ENCODE measurements at regions not wholly inside any gene's neighbourhood (a gene's known extent, or its start where the extent isn't known, plus 50 kb on each side); places are given as distances from the start of the nearest gene placed in this dataset.

DNA sequence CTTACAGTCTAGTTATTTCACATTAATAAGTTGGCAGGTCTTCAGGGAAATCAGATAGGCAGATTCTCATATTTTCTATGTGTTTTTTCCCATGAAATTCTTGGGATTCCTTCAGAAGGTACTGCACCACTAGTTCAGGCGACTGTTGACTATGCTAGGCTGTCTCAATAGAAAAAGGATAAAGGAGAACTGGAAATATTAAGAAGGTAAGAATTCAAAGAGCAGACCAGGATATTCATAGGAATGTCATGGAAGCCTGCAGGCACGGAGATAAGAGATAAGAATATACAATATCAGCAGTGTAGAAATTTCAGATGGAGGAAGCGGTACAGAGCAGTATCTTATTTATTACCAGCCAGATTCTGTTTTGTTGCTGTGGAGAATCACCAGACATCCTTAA is 432.1 kb upstream of the MDFIC2 start:
- H3K9me3 ChIP-seq (replicated peaks in 1 of 2; ENCODE audit: control insufficient read depth in 1 of 2, insufficient read depth in 1 of 2, low read length in 2 of 2) = no peaks in the 10 kb centered on the region
- no peaks in the 10 kb centered on the region for H3K4me1 ChIP-seq (ENCODE audit: control insufficient read depth in 1 of 2, insufficient read depth in 2 of 2, low read length in 2 of 2)
- H3K27ac ChIP-seq (ENCODE audit: low read depth in 1 of 2, low read length in 2 of 2) = no peak overlapping the region
- H3K4me1 Mint-ChIP-seq = no peaks in the 10 kb centered on the region
- DNase-seq = no peak
- H3K36me3 Mint-ChIP-seq = no peaks in the 10 kb centered on the region
- no peak overlapping the region for H3K4me2 ChIP-seq (replicated peaks; ENCODE audit: extremely low read depth, low read length, poor library complexity, severe bottlenecking)
- WGBS (ENCODE audit: insufficient coverage) = 100% methylated on average over 1 of the region's 3 CpGs
- H3K9me3 Mint-ChIP-seq = peaks cover 0 to 4% (median 0%) of the 10 kb centered on the region in 7 donors
- H3K27me3 ChIP-seq (ENCODE audit: control insufficient read depth in 2 of 2, insufficient read depth in 2 of 2, low read length in 2 of 2) = no peaks in the 10 kb centered on the region
- H3K79me2 ChIP-seq (ENCODE audit: insufficient read depth, low read length) = no peaks in the 10 kb centered on the region
- TF ChIP-seq, protein P1, sequence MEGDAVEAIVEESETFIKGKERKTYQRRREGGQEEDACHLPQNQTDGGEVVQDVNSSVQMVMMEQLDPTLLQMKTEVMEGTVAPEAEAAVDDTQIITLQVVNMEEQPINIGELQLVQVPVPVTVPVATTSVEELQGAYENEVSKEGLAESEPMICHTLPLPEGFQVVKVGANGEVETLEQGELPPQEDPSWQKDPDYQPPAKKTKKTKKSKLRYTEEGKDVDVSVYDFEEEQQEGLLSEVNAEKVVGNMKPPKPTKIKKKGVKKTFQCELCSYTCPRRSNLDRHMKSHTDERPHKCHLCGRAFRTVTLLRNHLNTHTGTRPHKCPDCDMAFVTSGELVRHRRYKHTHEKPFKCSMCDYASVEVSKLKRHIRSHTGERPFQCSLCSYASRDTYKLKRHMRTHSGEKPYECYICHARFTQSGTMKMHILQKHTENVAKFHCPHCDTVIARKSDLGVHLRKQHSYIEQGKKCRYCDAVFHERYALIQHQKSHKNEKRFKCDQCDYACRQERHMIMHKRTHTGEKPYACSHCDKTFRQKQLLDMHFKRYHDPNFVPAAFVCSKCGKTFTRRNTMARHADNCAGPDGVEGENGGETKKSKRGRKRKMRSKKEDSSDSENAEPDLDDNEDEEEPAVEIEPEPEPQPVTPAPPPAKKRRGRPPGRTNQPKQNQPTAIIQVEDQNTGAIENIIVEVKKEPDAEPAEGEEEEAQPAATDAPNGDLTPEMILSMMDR (IDR thresholded peaks at IDR 0.05) = no peak
- intact Hi-C loops (cut with micrococcal nuclease) = no loop called here
- no peak overlapping the region for H3K4me3 Mint-ChIP-seq
- no peak overlapping the region for H2AFZ ChIP-seq (ENCODE audit: insufficient read depth, low read depth, low read length, poor library complexity, severe bottlenecking)
- no peaks in the 10 kb centered on the region for H3K36me3 ChIP-seq (replicated peaks in 1 of 2; ENCODE audit: control insufficient read depth in 1 of 2, insufficient read depth in 2 of 2, low read length in 2 of 2)
- peaks cover 0 to 2% (median 1%) of the 10 kb centered on the region in 3 donors for H3K27me3 Mint-ChIP-seq (ENCODE audit: low read depth in 3 of 3)
- H4K20me1 ChIP-seq (ENCODE audit: insufficient read depth, low read length) = no peaks in the 10 kb centered on the region
- no peak overlapping the region for H3K4me3 ChIP-seq (replicated peaks in 1 of 3; ENCODE audit: low read depth in 2 of 3, low read length in 3 of 3)
- no peak overlapping the region for H3K27ac Mint-ChIP-seq
- H3K9ac ChIP-seq (ENCODE audit: insufficient read depth, low read length, poor library complexity, severe bottlenecking) = no peak overlapping the region

DNA sequence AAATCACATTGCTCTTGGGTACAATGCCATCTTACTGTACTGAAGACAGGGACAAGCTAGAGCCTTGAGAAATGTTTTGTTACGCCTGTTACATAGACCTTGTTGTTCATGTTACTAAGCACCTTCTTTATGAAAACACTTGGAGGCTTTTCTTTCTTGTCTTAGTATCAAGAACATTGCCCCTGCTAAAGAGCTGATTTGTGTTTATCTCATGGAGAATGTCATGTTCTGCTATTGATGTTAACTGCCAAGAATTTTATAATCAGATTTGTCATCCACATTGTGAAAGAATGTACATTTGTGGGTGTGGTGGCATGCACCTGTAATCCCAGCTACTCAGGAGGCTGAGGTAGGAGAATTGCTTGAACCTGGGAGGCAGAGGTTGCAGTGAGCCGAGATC is 431.3 kb upstream of the MDFIC2 start:
- Histone ChIP-seq H2AFZ (ENCODE audit: insufficient read depth, low read depth, low read length, poor library complexity, severe bottlenecking) (no peak overlapping the region), H3K27me3 (ENCODE audit: control insufficient read depth in 2 of 2, insufficient read depth in 2 of 2, low read length in 2 of 2) (no peaks in the 10 kb centered on the region), H3K79me2 (ENCODE audit: insufficient read depth, low read length) (no peaks in the 10 kb centered on the region), H3K4me1 (ENCODE audit: control insufficient read depth in 1 of 2, insufficient read depth in 2 of 2, low read length in 2 of 2) (no peaks in the 10 kb centered on the region), H3K9me3 (replicated peaks in 1 of 2; ENCODE audit: control insufficient read depth in 1 of 2, insufficient read depth in 1 of 2, low read length in 2 of 2) (no peaks in the 10 kb centered on the region), H3K9ac (ENCODE audit: insufficient read depth, low read length, poor library complexity, severe bottlenecking) (no peak overlapping the region), H3K4me3 (replicated peaks in 1 of 3; ENCODE audit: low read depth in 2 of 3, low read length in 3 of 3) (no peak overlapping the region), H3K4me2 (replicated peaks; ENCODE audit: extremely low read depth, low read length, poor library complexity, severe bottlenecking) (no peak overlapping the region), H3K36me3 (replicated peaks in 1 of 2; ENCODE audit: control insufficient read depth in 1 of 2, insufficient read depth in 2 of 2, low read length in 2 of 2) (no peaks in the 10 kb centered on the region), H4K20me1 (ENCODE audit: insufficient read depth, low read length) (no peaks in the 10 kb centered on the region), H3K27ac (ENCODE audit: low read depth in 1 of 2, low read length in 2 of 2) (no peak overlapping the region)
- WGBS (ENCODE audit: insufficient coverage) = no CpG with 5 or more reads among the region's 2 CpGs
- intact Hi-C loops (cut with micrococcal nuclease) = no loop called here
- H3K36me3 Mint-ChIP-seq = no peaks in the 10 kb centered on the region
- H3K9me3 Mint-ChIP-seq = peaks cover 0 to 4% (median 0%) of the 10 kb centered on the region in 7 donors
- peaks cover 0 to 3% (median 1%) of the 10 kb centered on the region in 3 donors for H3K27me3 Mint-ChIP-seq (ENCODE audit: low read depth in 3 of 3)
- no peak overlapping the region for H3K27ac Mint-ChIP-seq
- TF ChIP-seq, protein P1 (IDR thresholded peaks at IDR 0.05) = no peak
- H3K4me1 Mint-ChIP-seq = no peaks in the 10 kb centered on the region
- H3K4me3 Mint-ChIP-seq = no peak overlapping the region
- DNase-seq = no peak
